ENCODE measurements at regions not wholly inside any gene's neighbourhood (a gene's known extent, or its start where the extent isn't known, plus 50 kb on each side); places are given as distances from the start of the nearest gene placed in this dataset.

DNA sequence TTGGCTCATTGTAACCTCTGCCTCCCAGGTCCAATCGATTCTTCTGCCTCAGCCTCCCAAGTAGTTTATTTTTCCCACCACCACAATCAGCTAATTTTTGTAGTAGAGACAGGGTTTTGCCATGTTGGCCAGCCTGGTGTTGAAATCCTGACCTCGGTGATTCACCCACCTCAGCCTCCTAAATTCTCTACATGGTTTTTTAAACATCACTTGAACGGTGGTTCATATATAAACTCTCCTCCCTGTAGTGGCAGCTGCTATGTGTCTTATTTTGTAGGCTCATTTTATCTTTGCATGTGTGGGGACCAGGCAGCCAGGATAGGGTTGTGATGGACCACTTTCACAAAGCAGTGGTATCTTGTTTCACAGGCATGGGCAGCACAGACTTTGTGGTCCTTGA, 175.8 kb upstream of the USP9Y start:
- no peaks in the 10 kb centered on the region for H3K36me3 Mint-ChIP-seq
- Histone ChIP-seq H3K27ac (ENCODE audit: low read length) (no peak overlapping the region), H3K9me3 (ENCODE audit: control insufficient read depth, insufficient read depth, low read length) (no peaks in the 10 kb centered on the region), H3K4me3 (ENCODE audit: low read length) (no peak overlapping the region), H3K4me1 (ENCODE audit: control insufficient read depth, insufficient read depth, low read length) (peaks cover 4% of the 10 kb centered on the region), H3K36me3 (ENCODE audit: control insufficient read depth, insufficient read depth, low read length) (no peaks in the 10 kb centered on the region), H3K27me3 (ENCODE audit: control insufficient read depth, insufficient read depth, low read length) (no peaks in the 10 kb centered on the region)
- no peak overlapping the region for H3K4me3 Mint-ChIP-seq
- TF ChIP-seq, protein P1, sequence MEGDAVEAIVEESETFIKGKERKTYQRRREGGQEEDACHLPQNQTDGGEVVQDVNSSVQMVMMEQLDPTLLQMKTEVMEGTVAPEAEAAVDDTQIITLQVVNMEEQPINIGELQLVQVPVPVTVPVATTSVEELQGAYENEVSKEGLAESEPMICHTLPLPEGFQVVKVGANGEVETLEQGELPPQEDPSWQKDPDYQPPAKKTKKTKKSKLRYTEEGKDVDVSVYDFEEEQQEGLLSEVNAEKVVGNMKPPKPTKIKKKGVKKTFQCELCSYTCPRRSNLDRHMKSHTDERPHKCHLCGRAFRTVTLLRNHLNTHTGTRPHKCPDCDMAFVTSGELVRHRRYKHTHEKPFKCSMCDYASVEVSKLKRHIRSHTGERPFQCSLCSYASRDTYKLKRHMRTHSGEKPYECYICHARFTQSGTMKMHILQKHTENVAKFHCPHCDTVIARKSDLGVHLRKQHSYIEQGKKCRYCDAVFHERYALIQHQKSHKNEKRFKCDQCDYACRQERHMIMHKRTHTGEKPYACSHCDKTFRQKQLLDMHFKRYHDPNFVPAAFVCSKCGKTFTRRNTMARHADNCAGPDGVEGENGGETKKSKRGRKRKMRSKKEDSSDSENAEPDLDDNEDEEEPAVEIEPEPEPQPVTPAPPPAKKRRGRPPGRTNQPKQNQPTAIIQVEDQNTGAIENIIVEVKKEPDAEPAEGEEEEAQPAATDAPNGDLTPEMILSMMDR (IDR thresholded peaks at IDR 0.05): no peak
- no CpG with 5 or more reads among the region's 3 CpGs for WGBS (ENCODE audit: insufficient coverage)
- no peaks in the 10 kb centered on the region for H3K9me3 Mint-ChIP-seq
- no peak for DNase-seq
- intact Hi-C loops (cut with micrococcal nuclease): no loop called here
- H3K27me3 Mint-ChIP-seq (ENCODE audit: low read depth in 2 of 2): no peaks in the 10 kb centered on the region
- ATAC-seq: no peak
- H3K27ac Mint-ChIP-seq: no peak overlapping the region
- H3K4me1 Mint-ChIP-seq: peaks cover 0 to 17% of the 10 kb centered on the region in 2 donors

DNA sequence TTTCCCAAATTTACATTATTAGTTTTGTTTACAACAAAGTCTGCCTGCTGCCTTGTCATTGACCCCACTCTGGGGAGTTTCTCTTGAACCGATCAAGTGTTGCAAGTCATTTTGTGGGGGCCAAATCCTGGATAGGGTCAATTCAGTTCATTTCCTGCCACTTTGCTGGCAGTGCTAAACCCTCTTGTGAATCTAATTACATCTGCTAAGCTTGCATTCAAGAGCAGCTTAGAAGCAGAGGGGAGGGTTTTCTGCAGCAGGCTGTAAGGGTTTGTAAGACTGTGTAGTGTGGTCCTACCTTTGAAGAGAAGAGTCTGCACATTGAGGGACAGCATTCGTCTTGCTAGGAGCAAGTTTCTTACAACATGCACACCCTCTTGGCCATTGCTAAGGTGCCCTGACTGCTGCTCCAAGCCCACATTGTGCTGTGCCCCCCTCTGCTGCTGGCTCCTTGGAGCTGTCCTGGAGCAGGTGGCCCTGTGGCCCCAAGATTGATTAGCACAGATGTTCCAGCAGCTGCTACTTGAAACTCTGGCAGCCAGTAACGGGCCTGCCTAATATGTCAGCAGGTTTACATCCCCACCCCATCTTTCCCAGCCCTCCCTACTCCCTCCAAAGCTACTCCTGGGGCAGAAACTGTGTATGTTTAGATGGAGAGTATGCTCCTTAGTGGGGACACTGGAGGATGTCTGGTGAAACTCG, 174.5 kb upstream of the USP9Y start:
- Mint-ChIP-seq H3K4me3 (no peak overlapping the region), H3K9me3 (no peaks in the 10 kb centered on the region), H3K27ac (no peak overlapping the region), H3K4me1 (peaks cover 0 to 23% of the 10 kb centered on the region in 2 donors), H3K27me3 (ENCODE audit: low read depth in 2 of 2) (no peaks in the 10 kb centered on the region), H3K36me3 (no peaks in the 10 kb centered on the region)
- Histone ChIP-seq H3K9me3 (ENCODE audit: control insufficient read depth, insufficient read depth, low read length) (no peaks in the 10 kb centered on the region), H3K27me3 (ENCODE audit: control insufficient read depth, insufficient read depth, low read length) (no peaks in the 10 kb centered on the region), H3K27ac (ENCODE audit: low read length) (no peak overlapping the region), H3K4me1 (ENCODE audit: control insufficient read depth, insufficient read depth, low read length) (peaks cover 4% of the 10 kb centered on the region), H3K4me3 (ENCODE audit: low read length) (no peak overlapping the region), H3K36me3 (ENCODE audit: control insufficient read depth, insufficient read depth, low read length) (no peaks in the 10 kb centered on the region)
- ATAC-seq: no peak
- WGBS (ENCODE audit: insufficient coverage): 4% methylated on average over 2 of the region's 4 CpGs
- intact Hi-C loops (cut with micrococcal nuclease): no loop called here
- TF ChIP-seq, protein P1 (IDR thresholded peaks at IDR 0.05): no peak
- DNase-seq: no peak

DNA sequence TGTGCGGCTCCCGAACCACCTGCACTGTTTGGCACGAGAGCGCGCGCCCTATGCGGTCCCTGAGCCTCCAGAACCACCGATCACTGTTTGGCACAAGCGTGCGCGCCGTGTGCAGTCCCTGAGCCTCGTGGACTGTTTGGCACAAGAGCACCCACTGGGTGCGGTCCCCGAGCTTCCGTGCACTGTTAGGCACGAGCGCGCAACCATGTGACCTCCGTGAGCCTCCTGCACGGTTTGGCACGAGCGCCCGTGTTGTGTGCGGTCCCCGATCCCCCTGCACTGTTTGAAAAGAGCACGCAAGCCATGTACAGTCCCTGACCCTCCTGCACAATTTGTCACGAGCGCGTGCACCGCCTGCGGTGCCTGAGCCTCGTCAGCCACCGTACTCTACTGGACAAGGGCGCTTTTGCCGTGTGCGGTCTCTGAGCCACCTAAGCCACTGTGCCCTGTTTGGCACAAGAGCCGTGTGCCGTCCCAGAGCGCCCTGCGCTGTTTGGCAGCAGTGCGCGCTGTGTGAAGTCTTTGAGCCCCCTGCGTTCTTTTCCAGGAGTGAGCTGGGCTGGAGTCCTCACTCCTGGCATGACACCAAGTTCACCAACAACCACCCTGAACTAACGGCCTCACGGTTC, 163.7 kb upstream of the USP9Y start:
- Mint-ChIP-seq H3K4me3 (no peak overlapping the region), H3K27ac (no peak overlapping the region), H3K27me3 (ENCODE audit: low read depth in 2 of 2) (peaks cover 0 to 12% of the 10 kb centered on the region in 2 donors), H3K9me3 (no peaks in the 10 kb centered on the region), H3K4me1 (peaks cover 0 to 5% of the 10 kb centered on the region in 2 donors), H3K36me3 (no peaks in the 10 kb centered on the region)
- TF ChIP-seq, protein P1 (IDR thresholded peaks at IDR 0.05): no peak
- ATAC-seq: no peak
- H3K4me1 ChIP-seq (ENCODE audit: control insufficient read depth, insufficient read depth, low read length): peaks cover 6% of the 10 kb centered on the region
- DNase-seq: peak in 1 of 2 donors; percentile 4
- H3K4me3 ChIP-seq (ENCODE audit: low read length): no peak overlapping the region
- WGBS (ENCODE audit: insufficient coverage): 7% methylated on average over 46 of the region's 46 CpGs
- intact Hi-C loops (cut with micrococcal nuclease): no loop called here
- H3K9me3 ChIP-seq (ENCODE audit: control insufficient read depth, insufficient read depth, low read length): no peaks in the 10 kb centered on the region
- H3K27ac ChIP-seq (ENCODE audit: low read length): no peak overlapping the region
- no peaks in the 10 kb centered on the region for H3K27me3 ChIP-seq (ENCODE audit: control insufficient read depth, insufficient read depth, low read length)
- H3K36me3 ChIP-seq (ENCODE audit: control insufficient read depth, insufficient read depth, low read length): no peaks in the 10 kb centered on the region

Data from natural killer cell (primary cell).